ENCODE measurements at regions not wholly inside any gene's neighbourhood (a gene's known extent, or its start where the extent isn't known, plus 50 kb on each side); places are given as distances from the start of the nearest gene placed in this dataset.

DNA sequence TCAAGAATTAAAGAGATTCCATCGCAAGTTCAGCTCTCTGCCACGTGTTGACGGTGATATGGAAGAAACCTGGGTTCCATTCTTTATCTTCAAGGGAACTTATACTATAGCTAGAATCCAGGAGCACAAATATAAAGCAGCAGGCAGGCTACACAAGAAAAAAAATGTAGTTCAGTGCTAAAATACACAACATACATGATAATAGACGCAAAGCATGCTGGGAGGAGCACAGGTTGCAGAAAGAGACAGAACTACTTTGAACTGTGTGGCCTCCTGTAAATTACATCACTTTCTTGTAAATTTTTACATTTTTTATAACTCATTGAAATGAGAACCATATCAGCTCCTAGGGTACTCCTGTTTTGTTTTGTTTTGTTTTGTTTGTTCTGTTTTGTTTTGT is 53.8 kb upstream of the RBM24 start:
- no peak for TF ChIP-seq HDGF (IDR thresholded peaks at IDR 0.05; ENCODE audit: borderline replicate concordance)
- TF ChIP-seq SP1 (IDR thresholded peaks at IDR 0.05): no peak
- no peak for TF ChIP-seq FOXK2 (IDR thresholded peaks at IDR 0.05)
- TF ChIP-seq ELF4 (IDR thresholded peaks at IDR 0.05): no peak
- TF ChIP-seq ARNT (IDR thresholded peaks at IDR 0.05): no peak
- TF ChIP-seq, protein P1, sequence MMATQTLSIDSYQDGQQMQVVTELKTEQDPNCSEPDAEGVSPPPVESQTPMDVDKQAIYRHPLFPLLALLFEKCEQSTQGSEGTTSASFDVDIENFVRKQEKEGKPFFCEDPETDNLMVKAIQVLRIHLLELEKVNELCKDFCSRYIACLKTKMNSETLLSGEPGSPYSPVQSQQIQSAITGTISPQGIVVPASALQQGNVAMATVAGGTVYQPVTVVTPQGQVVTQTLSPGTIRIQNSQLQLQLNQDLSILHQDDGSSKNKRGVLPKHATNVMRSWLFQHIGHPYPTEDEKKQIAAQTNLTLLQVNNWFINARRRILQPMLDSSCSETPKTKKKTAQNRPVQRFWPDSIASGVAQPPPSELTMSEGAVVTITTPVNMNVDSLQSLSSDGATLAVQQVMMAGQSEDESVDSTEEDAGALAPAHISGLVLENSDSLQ (IDR thresholded peaks at IDR 0.05): no peak
- no peak for TF ChIP-seq SUZ12 (IDR thresholded peaks at IDR 0.05)
- no peak for TF ChIP-seq CTBP1 (IDR thresholded peaks at IDR 0.05; ENCODE audit: borderline replicate concordance)
- TF ChIP-seq FOXA1 (IDR thresholded peaks at IDR 0.05): no peak
- TF ChIP-seq BHLHE40 (IDR thresholded peaks at IDR 0.05; ENCODE audit: borderline replicate concordance): no peak
- TF ChIP-seq FOXM1 (IDR thresholded peaks at IDR 0.05; ENCODE audit: borderline replicate concordance): no peak
